NB4 (cell line): ENCODE measurements at regions not wholly inside any gene's neighbourhood (a gene's known extent, or its start where the extent isn't known, plus 50 kb on each side); places are given as distances from the start of the nearest gene placed in this dataset.

Source experiments
- DNase-seq: peaks from one replicate; pipeline ENCODE4 v3.0.0; 2010; ENCODE audit warnings: low read depth
- H3K4me3 ChIP-seq: one replicate; pipeline ENCODE4 v1.5.1; 2011; ENCODE audit warnings: mild to moderate bottlenecking, low read depth, low read length, moderate library complexity
- CTCF ChIP-seq: IDR thresholded peaks from one replicate; pipeline ENCODE4 v1.5.1; 2012; ENCODE audit warnings: low read depth, low read length
- MAX ChIP-seq: IDR thresholded peaks from 2 replicates; pipeline ENCODE4 v1.6.1; 2011; ENCODE audit warnings: low read depth, low read length
- MYC ChIP-seq: IDR thresholded peaks from 2 replicates; pipeline ENCODE4 v1.6.1; 2011; ENCODE audit warnings: low read depth, low read length
- POLR2A ChIP-seq: IDR thresholded peaks from 2 replicates; pipeline ENCODE4 v1.6.1; 2011; ENCODE audit warnings: mild to moderate bottlenecking; ENCODE audit not compliant: insufficient read length; ENCODE audit errors: extremely low read depth

DNA sequence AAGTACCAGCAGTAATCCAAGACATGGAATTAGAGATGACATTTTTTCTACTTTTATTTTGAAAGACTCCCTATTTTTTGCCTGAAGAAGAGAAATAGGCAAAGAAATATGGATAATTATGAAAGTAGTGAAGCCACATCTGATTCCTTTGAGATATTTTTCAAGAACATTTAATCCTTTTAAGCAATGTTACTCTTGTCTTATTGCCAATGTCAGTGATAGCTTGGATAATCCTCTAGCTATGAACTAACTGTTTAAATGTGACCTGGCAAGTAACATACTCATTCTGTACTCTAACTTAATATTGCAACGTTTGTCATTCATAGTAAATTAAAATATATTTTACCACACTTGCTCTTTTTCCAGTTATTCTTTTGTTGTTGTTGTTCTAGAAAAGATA lies 181.3 kb downstream of the VEGFC start:
- DNase-seq, result no peak
- TF ChIP-seq MYC (no peak), MAX (no peak), POLR2A (no peak), CTCF (no peak)
- no peak overlapping the region for H3K4me3 ChIP-seq

GRCh38 chr4:176611951-176612350 lies 180.8 kb downstream of the VEGFC start:
- no peak for TF ChIP-seq CTCF
- DNase-seq, result peak; percentile 16

DNA sequence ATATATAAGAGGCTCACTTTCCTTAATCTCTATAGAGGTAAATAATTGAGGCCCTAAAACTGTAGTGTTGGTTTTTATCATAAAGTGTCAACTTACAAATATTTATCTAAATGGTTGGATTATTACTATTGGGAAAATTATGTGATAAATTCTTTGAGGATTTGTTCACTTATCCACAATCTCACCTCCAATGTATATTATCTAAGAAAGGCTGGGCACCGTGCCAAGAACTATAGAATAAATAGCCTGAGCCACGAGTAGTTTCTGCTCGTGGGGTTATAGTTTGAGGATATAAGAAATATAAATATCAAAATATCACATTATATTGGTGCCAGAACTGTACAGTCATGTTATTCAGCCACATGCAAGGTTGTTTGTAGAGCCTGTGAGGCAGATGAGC lies 177.9 kb downstream of the VEGFC start:
- H3K4me3 ChIP-seq, result no peak overlapping the region
- no peak for TF ChIP-seq MYC
- TF ChIP-seq CTCF, result no peak
- no peak for TF ChIP-seq MAX
- no peak for TF ChIP-seq POLR2A
- DNase-seq, result no peak

More at GRCh38 chr4:176611951-176612350, 180.8 kb downstream of the VEGFC start:
- no peak overlapping the region for H3K4me3 ChIP-seq

DNA sequence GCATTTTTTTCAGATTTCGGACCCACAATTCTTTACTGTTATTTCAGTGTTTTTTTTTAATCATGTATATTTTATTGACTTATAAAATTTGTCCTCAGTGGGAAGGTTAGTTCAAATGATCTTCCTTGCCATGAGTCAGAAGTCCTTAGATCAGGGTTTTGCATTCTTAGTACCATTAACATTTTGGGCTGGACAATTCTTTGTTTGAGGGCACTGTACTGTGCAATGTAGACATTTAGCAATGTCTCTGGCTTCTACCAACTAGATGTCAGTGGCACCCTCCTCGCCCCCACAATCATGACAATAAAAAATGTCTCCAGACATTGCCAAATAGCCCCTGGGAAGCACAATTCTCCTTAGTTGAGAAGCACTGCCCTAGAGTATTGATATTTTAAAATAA lies 176.6 kb downstream of the VEGFC start:
- TF ChIP-seq POLR2A, result no peak
- TF ChIP-seq MYC, result no peak
- TF ChIP-seq MAX, result no peak
- TF ChIP-seq CTCF, result no peak
- DNase-seq, result no peak
- no peak overlapping the region for H3K4me3 ChIP-seq

- DNase-seq, result no peak
- TF ChIP-seq MAX (no peak), POLR2A (no peak), CTCF (no peak), MYC (no peak)
- H3K4me3 ChIP-seq, result no peak overlapping the region
Measured at GRCh38 chr4:176618138-176618537, 174.6 kb downstream of the VEGFC start.

- no peak for DNase-seq
- TF ChIP-seq POLR2A, result no peak
- no peak for TF ChIP-seq MYC
- no peak for TF ChIP-seq CTCF
- no peak for TF ChIP-seq MAX
Measured at GRCh38 chr4:176619430-176619829, 173.3 kb downstream of the VEGFC start.

More at GRCh38 chr4:176619430-176619829, 173.3 kb downstream of the VEGFC start:
- H3K4me3 ChIP-seq, result no peak overlapping the region
